ENCODE measurements at regions not wholly inside any gene's neighbourhood (a gene's known extent, or its start where the extent isn't known, plus 50 kb on each side); places are given as distances from the start of the nearest gene placed in this dataset.

GRCh38 chr5:60379907-60380306 is 320.1 kb downstream of the DEPDC1B start (continued):
- TF ChIP-seq MYC (IDR thresholded peaks at IDR 0.05; ENCODE audit: insufficient read depth, insufficient read length, insufficient replicate concordance, low read length, severe bottlenecking) (no peak), STAT1 (conservative IDR thresholded peaks at IDR 0.05) (no peak), TCF3 (IDR thresholded peaks at IDR 0.05; ENCODE audit: borderline replicate concordance, insufficient read depth, low read depth, low read length) (no peak), CREB1 (IDR thresholded peaks at IDR 0.05; ENCODE audit: low read depth) (0 out of 2 replicates have a peak, but pooled peaks have one; percentile 36), KLF5 (IDR thresholded peaks at IDR 0.05; ENCODE audit: partially characterized antibody) (no peak), STAT3 (IDR thresholded peaks at IDR 0.05; ENCODE audit: low read depth, low read length) (no peak), HCFC1 (IDR thresholded peaks at IDR 0.05; ENCODE audit: low read length) (no peak), EZH2 (IDR thresholded peaks at IDR 0.05; ENCODE audit: borderline replicate concordance, control insufficient read depth, low read depth, low read length) (no peak), KDM1A (IDR thresholded peaks at IDR 0.05; ENCODE audit: borderline replicate concordance) (no peak), YBX1 (IDR thresholded peaks at IDR 0.05) (no peak), SPI1 (IDR thresholded peaks at IDR 0.05; ENCODE audit: borderline replicate concordance, insufficient read depth, low read depth, low read length) (0 out of 2 replicates have a peak, but pooled peaks have one; percentile 19), RCOR1 (conservative IDR thresholded peaks at IDR 0.05; ENCODE audit: low read depth, low read length) (0 out of 2 replicates have a peak, but pooled peaks have one; percentile 46), MXI1 (IDR thresholded peaks at IDR 0.05; ENCODE audit: low read depth, low read length) (no peak), SUZ12 (IDR thresholded peaks at IDR 0.05; ENCODE audit: unreplicated experiment) (no peak), TBL1XR1 (IDR thresholded peaks at IDR 0.05; ENCODE audit: low read depth, low read length) (no peak), SKIL (IDR thresholded peaks at IDR 0.05; ENCODE audit: low read depth, poor library complexity, severe bottlenecking) (no peak), YY1 (IDR thresholded peaks at IDR 0.05; ENCODE audit: low read depth, low read length) (no peak), SREBF2 (IDR thresholded peaks at IDR 0.05; ENCODE audit: low read length) (no peak), NR2C2 (IDR thresholded peaks at IDR 0.05; ENCODE audit: borderline replicate concordance, control insufficient read depth, insufficient read length, low read depth) (no peak)
- TF ChIP-seq, protein P1, sequence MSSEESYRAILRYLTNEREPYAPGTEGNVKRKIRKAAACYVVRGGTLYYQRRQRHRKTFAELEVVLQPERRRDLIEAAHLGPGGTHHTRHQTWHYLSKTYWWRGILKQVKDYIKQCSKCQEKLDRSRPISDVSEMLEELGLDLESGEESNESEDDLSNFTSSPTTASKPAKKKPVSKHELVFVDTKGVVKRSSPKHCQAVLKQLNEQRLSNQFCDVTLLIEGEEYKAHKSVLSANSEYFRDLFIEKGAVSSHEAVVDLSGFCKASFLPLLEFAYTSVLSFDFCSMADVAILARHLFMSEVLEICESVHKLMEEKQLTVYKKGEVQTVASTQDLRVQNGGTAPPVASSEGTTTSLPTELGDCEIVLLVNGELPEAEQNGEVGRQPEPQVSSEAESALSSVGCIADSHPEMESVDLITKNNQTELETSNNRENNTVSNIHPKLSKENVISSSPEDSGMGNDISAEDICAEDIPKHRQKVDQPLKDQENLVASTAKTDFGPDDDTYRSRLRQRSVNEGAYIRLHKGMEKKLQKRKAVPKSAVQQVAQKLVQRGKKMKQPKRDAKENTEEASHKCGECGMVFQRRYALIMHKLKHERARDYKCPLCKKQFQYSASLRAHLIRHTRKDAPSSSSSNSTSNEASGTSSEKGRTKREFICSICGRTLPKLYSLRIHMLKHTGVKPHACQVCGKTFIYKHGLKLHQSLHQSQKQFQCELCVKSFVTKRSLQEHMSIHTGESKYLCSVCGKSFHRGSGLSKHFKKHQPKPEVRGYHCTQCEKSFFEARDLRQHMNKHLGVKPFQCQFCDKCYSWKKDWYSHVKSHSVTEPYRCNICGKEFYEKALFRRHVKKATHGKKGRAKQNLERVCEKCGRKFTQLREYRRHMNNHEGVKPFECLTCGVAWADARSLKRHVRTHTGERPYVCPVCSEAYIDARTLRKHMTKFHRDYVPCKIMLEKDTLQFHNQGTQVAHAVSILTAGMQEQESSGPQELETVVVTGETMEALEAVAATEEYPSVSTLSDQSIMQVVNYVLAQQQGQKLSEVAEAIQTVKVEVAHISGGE (CRISPR knock-in tag; IDR thresholded peaks at IDR 0.05) = no peak
- TF ChIP-seq, protein P2, sequence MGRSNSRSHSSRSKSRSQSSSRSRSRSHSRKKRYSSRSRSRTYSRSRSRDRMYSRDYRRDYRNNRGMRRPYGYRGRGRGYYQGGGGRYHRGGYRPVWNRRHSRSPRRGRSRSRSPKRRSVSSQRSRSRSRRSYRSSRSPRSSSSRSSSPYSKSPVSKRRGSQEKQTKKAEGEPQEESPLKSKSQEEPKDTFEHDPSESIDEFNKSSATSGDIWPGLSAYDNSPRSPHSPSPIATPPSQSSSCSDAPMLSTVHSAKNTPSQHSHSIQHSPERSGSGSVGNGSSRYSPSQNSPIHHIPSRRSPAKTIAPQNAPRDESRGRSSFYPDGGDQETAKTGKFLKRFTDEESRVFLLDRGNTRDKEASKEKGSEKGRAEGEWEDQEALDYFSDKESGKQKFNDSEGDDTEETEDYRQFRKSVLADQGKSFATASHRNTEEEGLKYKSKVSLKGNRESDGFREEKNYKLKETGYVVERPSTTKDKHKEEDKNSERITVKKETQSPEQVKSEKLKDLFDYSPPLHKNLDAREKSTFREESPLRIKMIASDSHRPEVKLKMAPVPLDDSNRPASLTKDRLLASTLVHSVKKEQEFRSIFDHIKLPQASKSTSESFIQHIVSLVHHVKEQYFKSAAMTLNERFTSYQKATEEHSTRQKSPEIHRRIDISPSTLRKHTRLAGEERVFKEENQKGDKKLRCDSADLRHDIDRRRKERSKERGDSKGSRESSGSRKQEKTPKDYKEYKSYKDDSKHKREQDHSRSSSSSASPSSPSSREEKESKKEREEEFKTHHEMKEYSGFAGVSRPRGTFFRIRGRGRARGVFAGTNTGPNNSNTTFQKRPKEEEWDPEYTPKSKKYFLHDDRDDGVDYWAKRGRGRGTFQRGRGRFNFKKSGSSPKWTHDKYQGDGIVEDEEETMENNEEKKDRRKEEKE (IDR thresholded peaks at IDR 0.05) = no peak
- TF ChIP-seq, protein P3, sequence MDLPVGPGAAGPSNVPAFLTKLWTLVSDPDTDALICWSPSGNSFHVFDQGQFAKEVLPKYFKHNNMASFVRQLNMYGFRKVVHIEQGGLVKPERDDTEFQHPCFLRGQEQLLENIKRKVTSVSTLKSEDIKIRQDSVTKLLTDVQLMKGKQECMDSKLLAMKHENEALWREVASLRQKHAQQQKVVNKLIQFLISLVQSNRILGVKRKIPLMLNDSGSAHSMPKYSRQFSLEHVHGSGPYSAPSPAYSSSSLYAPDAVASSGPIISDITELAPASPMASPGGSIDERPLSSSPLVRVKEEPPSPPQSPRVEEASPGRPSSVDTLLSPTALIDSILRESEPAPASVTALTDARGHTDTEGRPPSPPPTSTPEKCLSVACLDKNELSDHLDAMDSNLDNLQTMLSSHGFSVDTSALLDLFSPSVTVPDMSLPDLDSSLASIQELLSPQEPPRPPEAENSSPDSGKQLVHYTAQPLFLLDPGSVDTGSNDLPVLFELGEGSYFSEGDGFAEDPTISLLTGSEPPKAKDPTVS (IDR thresholded peaks at IDR 0.05; ENCODE audit: low read depth, low read length) = no peak
